ENCODE measurements at regions not wholly inside any gene's neighbourhood (a gene's known extent, or its start where the extent isn't known, plus 50 kb on each side); places are given as distances from the start of the nearest gene placed in this dataset.

DNA sequence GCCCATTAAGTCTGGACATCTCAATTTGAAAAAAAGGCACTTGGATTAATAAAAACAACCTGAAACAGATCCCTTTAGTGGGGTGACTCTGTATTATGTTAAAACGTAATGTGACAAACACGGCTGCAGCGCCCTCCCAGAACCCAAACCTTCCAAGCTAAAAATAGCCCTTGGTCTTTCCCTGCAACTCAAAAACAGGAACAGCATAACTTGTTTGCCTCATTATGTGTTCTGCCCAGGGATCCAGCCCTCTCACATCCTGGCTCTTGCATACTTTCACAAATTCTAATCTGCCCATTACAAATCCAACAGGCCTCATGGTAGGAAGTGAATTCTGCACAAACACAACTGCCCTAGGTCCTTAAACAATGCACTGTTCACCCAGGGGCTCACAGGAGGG is 94.7 kb upstream of the GADD45A start:
- TF ChIP-seq TCF7 (CRISPR knock-in tag; IDR thresholded peaks at IDR 0.05; ENCODE audit: low read depth) (no peak), CTCF (IDR thresholded peaks at IDR 0.05) (no peak), ETV6 (CRISPR knock-in tag; IDR thresholded peaks at IDR 0.05) (no peak), NFE2L1 (CRISPR knock-in tag; IDR thresholded peaks at IDR 0.05) (no peak), CBFB (CRISPR knock-in tag; IDR thresholded peaks at IDR 0.05; ENCODE audit: low read depth) (no peak)
- TF ChIP-seq, protein P1, sequence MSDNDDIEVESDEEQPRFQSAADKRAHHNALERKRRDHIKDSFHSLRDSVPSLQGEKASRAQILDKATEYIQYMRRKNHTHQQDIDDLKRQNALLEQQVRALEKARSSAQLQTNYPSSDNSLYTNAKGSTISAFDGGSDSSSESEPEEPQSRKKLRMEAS (CRISPR knock-in tag; IDR thresholded peaks at IDR 0.05): no peak
- TF ChIP-seq, protein P2, sequence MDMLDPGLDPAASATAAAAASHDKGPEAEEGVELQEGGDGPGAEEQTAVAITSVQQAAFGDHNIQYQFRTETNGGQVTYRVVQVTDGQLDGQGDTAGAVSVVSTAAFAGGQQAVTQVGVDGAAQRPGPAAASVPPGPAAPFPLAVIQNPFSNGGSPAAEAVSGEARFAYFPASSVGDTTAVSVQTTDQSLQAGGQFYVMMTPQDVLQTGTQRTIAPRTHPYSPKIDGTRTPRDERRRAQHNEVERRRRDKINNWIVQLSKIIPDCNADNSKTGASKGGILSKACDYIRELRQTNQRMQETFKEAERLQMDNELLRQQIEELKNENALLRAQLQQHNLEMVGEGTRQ (CRISPR knock-in tag; IDR thresholded peaks at IDR 0.05): no peak
